LHCN-M2 (cell line): ENCODE measurements at regions not wholly inside any gene's neighbourhood (a gene's known extent, or its start where the extent isn't known, plus 50 kb on each side); places are given as distances from the start of the nearest gene placed in this dataset.
"Not testable (repeated sequence)": the region's sequence is repeated elsewhere in the genome, so short reads cannot be mapped to it uniquely, and the experiment has no call there.

Source experiments
- DNase-seq: peaks from one replicate; pipeline ENCODE4 v3.0.0-alpha.2; 2012; ENCODE audit warnings: low read depth

- not testable (repeated sequence) for DNase-seq
These were observed 1227.4 kb downstream of the TMEM121 start for GRCh38 chr14:106753751-106754150.

GRCh38 chr14:106757444-106757843 lies 1231.1 kb downstream of the TMEM121 start:
- DNase-seq = not testable (repeated sequence)

GRCh38 chr14:106761886-106762816 lies 1235.8 kb downstream of the TMEM121 start:
- not testable (repeated sequence) for DNase-seq

- not testable (repeated sequence) for DNase-seq
These were observed 1238.6 kb downstream of the TMEM121 start for GRCh38 chr14:106764968-106765369.

- no peak for DNase-seq
These were observed 1239.8 kb downstream of the TMEM121 start for GRCh38 chr14:106766145-106766544.

GRCh38 chr14:106766551-106767277 lies 1240.3 kb downstream of the TMEM121 start:
- not testable (repeated sequence) for DNase-seq

GRCh38 chr14:106768230-106768629 lies 1241.8 kb downstream of the TMEM121 start:
- not testable (repeated sequence) for DNase-seq

- DNase-seq = not testable (repeated sequence)
These were observed 1242.8 kb downstream of the TMEM121 start for GRCh38 chr14:106768972-106769700.

GRCh38 chr14:106770158-106770672 lies 1243.8 kb downstream of the TMEM121 start:
- not testable (repeated sequence) for DNase-seq

GRCh38 chr14:106774889-106775480 lies 1248.6 kb downstream of the TMEM121 start:
- DNase-seq = not testable (repeated sequence)

GRCh38 chr14:106776395-106776983 lies 1250.1 kb downstream of the TMEM121 start:
- no peak for DNase-seq

GRCh38 chr14:106778986-106779385 lies 1252.6 kb downstream of the TMEM121 start:
- no peak for DNase-seq

- DNase-seq = no peak
These were observed 1260.3 kb downstream of the TMEM121 start for GRCh38 chr14:106786697-106787096.

- no peak for DNase-seq
These were observed 1261.2 kb downstream of the TMEM121 start for GRCh38 chr14:106787626-106788025.

- DNase-seq = no peak
These were observed 1262.2 kb downstream of the TMEM121 start for GRCh38 chr14:106788534-106788933.

GRCh38 chr14:106789318-106789717 lies 1262.9 kb downstream of the TMEM121 start:
- DNase-seq = no peak

GRCh38 chr14:106790189-106791036 lies 1264.0 kb downstream of the TMEM121 start:
- DNase-seq = peak; percentile 32

GRCh38 chr14:106792543-106792942 lies 1266.2 kb downstream of the TMEM121 start:
- DNase-seq = no peak

GRCh38 chr14:106798166-106798565 lies 1271.8 kb downstream of the TMEM121 start:
- DNase-seq = not testable (repeated sequence)
